ENCODE measurements at regions not wholly inside any gene's neighbourhood (a gene's known extent, or its start where the extent isn't known, plus 50 kb on each side); places are given as distances from the start of the nearest gene placed in this dataset.

GRCh38 chr10:2948127-2948854, 119.1 kb upstream of the PFKP start:
- no peak for TF ChIP-seq CTCF (IDR thresholded peaks at IDR 0.05)
- TF ChIP-seq EP300 (IDR thresholded peaks at IDR 0.05): no peak
- TF ChIP-seq POLR2AphosphoS5 (IDR thresholded peaks at IDR 0.05): no peak
- no peak for TF ChIP-seq POLR2A (IDR thresholded peaks at IDR 0.05)

All from suprapubic skin (tissue), 4 donors.